Kidney (tissue), 13 donors: ENCODE measurements at regions not wholly inside any gene's neighbourhood (a gene's known extent, or its start where the extent isn't known, plus 50 kb on each side); places are given as distances from the start of the nearest gene placed in this dataset.

Experiments
- DNase-seq, 5 donors: peaks; one replicate each; pipeline ENCODE4 v3.0.0-alpha.2; 2013 to 2020
- FAIRE-seq: peaks from 2 replicates; lab custom pipeline; 2012; peaks lifted over from hg19 to GRCh38; lab: Jason Lieb, UNC
- H3K27ac ChIP-seq, 2 donors: one replicate each; pipeline ENCODE4 v1.7.0; 2013; ENCODE audit warnings: low read depth in 2 of 2, low read length in 2 of 2, inconsistent platforms in 1 of 2
- H3K27me3 ChIP-seq: one replicate; pipeline ENCODE4 v1.7.1; 2013; ENCODE audit warnings: low read length, inconsistent platforms; ENCODE audit not compliant: control insufficient read depth, insufficient read depth
- H3K36me3 ChIP-seq, 3 donors: one replicate each; pipeline versions ENCODE4 v1.7.0 to v1.7.1; 2013; ENCODE audit warnings: low read length in 3 of 3, control low read depth in 1 of 3, inconsistent platforms in 1 of 3; ENCODE audit not compliant: insufficient read depth in 3 of 3, control insufficient read depth in 2 of 3
- H3K4me1 ChIP-seq, 3 donors: one replicate each; pipeline versions ENCODE4 v1.7.0 to v1.7.1; 2013; ENCODE audit warnings: low read length in 3 of 3, inconsistent platforms in 1 of 3, low read depth in 1 of 3; ENCODE audit not compliant: control insufficient read depth in 2 of 3, insufficient read depth in 2 of 3
- H3K4me3 ChIP-seq, 3 donors: one replicate each; pipeline versions ENCODE4 v1.7.0 to v1.8.1; 2013; ENCODE audit warnings: low read length in 3 of 3, control low read depth in 1 of 3, inconsistent platforms in 1 of 3
- H3K9ac ChIP-seq, 3 donors: one replicate each; pipeline versions ENCODE4 v1.7.0 to v1.7.1; 2013; ENCODE audit warnings: low read length in 3 of 3, control low read depth in 1 of 3, inconsistent platforms in 1 of 3
- H3K9me3 ChIP-seq, 3 donors: one replicate each; pipeline versions ENCODE4 v1.7.0 to v1.7.1; 2013; ENCODE audit warnings: low read length in 3 of 3, control low read depth in 1 of 3, inconsistent platforms in 1 of 3; ENCODE audit not compliant: control insufficient read depth in 2 of 3, insufficient read depth in 1 of 3
- intact Hi-C: fragments of 100-400 bp; cut with DNase I; formaldehyde crosslinking; loops from one replicate; pipeline ENCODE4 v1.11.1; 2022
- TF ChIP-seq, protein P1 (sequence below): IDR thresholded peaks from 3 replicates; pipeline ENCODE4 v1.5.1; 2012; ENCODE audit warnings: mild to moderate bottlenecking, moderate library complexity, borderline replicate concordance; ENCODE audit not compliant: insufficient read depth; ENCODE audit errors: extremely low read depth
- donor health status: control.
- donor health status: control.
- donor health status: control.
- donor health status: control.
- donor health status: control.
- donor health status: DM: yes; HTN: yes; CAD: no.
- donor health status: Normal renal cell carcinoma (clear cell type).

DNA sequence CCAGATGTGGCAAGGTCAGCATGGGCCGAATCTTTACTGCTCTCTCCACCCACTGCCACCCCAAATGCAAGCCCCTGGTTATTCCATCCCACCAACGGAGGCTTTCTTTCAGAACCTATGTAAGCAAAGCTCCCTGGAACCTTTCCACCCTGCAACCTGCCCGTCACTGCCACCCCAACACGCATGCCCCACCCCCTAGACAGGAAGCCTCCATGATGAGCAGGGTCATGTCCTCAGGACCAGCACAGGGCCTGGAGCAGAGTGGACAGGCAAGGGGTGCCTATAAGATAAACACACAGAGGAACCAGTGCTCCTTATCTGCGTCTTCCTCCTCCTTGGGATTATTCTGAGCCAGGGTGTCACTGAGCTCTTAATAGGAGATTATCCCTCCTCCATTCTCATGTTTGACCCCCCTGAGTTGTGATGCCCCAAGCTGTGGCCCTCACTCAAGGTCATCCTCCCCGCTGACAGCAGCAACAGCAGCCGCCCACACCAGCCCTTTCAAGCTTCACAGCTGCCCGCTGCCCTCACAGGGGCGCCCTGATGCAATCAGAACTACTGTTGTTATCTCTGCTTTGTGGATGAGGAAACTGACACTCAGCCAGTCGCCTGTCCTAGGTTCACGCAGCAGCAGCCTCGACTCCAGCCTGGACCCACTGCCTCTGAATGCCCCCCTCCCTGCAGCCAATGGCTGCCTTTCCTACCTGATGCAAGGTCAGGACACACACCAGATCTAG, 647.3 kb downstream of the TBC1D22A start:
- H3K4me3 ChIP-seq: no peak overlapping the region
- no peaks in the 10 kb centered on the region for H3K36me3 ChIP-seq
- no peak overlapping the region for H3K27ac ChIP-seq
- no peak for FAIRE-seq
- no peaks in the 10 kb centered on the region for H3K27me3 ChIP-seq
- H3K9ac ChIP-seq: no peak overlapping the region
- no peaks in the 10 kb centered on the region for H3K4me1 ChIP-seq
- intact Hi-C loops: no loop called here
- TF ChIP-seq, protein P1, sequence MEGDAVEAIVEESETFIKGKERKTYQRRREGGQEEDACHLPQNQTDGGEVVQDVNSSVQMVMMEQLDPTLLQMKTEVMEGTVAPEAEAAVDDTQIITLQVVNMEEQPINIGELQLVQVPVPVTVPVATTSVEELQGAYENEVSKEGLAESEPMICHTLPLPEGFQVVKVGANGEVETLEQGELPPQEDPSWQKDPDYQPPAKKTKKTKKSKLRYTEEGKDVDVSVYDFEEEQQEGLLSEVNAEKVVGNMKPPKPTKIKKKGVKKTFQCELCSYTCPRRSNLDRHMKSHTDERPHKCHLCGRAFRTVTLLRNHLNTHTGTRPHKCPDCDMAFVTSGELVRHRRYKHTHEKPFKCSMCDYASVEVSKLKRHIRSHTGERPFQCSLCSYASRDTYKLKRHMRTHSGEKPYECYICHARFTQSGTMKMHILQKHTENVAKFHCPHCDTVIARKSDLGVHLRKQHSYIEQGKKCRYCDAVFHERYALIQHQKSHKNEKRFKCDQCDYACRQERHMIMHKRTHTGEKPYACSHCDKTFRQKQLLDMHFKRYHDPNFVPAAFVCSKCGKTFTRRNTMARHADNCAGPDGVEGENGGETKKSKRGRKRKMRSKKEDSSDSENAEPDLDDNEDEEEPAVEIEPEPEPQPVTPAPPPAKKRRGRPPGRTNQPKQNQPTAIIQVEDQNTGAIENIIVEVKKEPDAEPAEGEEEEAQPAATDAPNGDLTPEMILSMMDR: no peak
- no peaks in the 10 kb centered on the region for H3K9me3 ChIP-seq
- DNase-seq: peak in 2 of 5 donors; percentile 5 to 54

DNA sequence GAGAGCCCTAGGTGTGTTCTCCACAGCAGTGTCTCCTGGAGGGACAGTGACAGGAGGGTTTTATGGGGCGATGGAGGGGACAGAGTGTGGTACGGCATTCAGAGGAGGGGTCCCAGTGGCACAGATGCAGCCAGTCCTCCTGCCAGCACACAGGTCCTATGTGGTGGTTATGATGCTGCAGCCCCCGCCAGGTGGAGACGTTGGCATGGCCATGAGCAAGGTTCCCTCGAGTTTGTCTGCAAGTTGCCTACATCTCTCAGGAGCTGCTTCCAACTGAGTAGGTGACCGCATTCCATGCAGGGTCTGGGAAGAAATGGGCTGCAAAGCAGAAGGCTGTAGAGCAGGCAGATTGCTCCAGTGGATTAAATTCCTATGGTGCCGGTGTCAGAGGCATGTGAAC, 646.0 kb downstream of the TBC1D22A start:
- H3K9ac ChIP-seq: no peak overlapping the region
- no peaks in the 10 kb centered on the region for H3K36me3 ChIP-seq
- no peak overlapping the region for H3K27ac ChIP-seq
- no peaks in the 10 kb centered on the region for H3K27me3 ChIP-seq
- TF ChIP-seq, protein P1: no peak
- no peaks in the 10 kb centered on the region for H3K4me1 ChIP-seq
- no peaks in the 10 kb centered on the region for H3K9me3 ChIP-seq
- no peak for FAIRE-seq
- H3K4me3 ChIP-seq: no peak overlapping the region
- peak in 2 of 5 donors; percentile 8 to 53 for DNase-seq
- intact Hi-C loops: no loop called here

DNA sequence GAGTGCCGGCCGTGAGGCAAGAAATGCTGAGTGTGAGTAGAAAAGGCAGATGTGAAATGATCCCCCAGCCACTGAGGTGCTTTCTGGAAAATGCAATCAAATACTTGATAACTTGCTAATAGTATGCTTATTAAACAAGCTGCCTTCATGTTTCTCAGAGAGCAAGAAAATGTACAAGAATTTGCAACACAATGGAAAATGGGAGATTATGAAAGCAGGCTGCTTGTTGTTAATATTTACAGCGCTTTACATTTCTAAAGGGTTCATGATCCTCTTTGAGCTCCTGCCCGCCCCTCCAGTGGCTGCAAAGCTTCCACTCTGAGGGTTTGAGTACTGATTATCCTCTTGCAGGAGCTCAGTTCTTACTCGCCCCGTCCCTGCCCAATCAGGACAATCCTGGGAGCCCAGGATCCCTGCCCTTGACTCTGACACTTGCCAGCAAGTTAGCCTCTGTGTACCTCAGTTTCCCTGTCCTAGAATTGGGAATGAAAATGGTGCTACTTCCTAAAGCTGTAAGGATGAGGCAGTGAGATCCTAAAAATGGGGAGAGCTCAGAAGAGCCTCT, 645.1 kb downstream of the TBC1D22A start:
- Histone ChIP-seq H3K27me3 (no peaks in the 10 kb centered on the region), H3K4me3 (no peak overlapping the region), H3K9ac (no peak overlapping the region), H3K36me3 (no peaks in the 10 kb centered on the region), H3K9me3 (no peaks in the 10 kb centered on the region), H3K4me1 (no peaks in the 10 kb centered on the region), H3K27ac (no peak overlapping the region)
- TF ChIP-seq, protein P1: no peak
- DNase-seq (peak in 1 of 5 donors; percentile 37), FAIRE-seq (no peak)
- intact Hi-C loops: no loop called here
